HG02870 (cell line): ENCODE measurements at regions not wholly inside any gene's neighbourhood (a gene's known extent, or its start where the extent isn't known, plus 50 kb on each side); places are given as distances from the start of the nearest gene placed in this dataset.

Experiments
- ATAC-seq: cut with Tn5 transposase; IDR thresholded peaks from one replicate; pipeline ENCODE4 v1.9.1; 2021; ENCODE audit warnings: mild to moderate bottlenecking, moderate library complexity; ENCODE audit not compliant: unreplicated experiment

DNA sequence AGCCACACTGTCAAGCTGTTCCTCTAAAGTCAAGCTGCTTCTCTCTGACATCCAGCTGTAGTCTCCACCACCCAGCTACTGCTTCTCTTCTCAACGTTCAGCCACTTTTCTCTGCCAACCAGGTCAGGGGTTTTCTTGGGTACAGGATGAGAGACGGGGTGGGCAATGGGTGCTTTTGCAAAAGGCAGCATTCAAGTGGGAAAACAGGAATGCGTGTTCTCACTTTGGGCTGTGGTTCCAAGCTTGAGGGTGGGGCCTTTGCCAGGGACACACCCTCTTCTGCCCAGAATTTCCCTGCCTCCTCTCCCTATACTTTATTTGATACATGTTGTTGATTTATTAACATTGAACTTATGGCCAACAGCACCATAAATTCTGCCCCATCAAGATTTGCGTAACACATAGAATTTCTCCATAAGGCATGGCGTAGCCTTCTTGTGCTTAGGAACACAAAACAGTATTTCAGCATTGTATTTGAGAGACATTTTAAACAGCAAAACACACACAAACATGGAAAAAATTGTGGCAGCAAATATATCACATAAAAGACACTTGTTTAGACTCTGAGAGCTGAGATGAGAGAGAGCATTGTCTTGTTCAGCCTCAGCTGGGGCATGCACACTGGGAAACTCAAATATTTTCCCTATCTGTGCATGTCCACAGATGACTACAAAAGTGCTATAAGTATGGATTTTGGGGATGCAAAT is 392.8 kb downstream of the SLITRK6 start:
- no peak for ATAC-seq

DNA sequence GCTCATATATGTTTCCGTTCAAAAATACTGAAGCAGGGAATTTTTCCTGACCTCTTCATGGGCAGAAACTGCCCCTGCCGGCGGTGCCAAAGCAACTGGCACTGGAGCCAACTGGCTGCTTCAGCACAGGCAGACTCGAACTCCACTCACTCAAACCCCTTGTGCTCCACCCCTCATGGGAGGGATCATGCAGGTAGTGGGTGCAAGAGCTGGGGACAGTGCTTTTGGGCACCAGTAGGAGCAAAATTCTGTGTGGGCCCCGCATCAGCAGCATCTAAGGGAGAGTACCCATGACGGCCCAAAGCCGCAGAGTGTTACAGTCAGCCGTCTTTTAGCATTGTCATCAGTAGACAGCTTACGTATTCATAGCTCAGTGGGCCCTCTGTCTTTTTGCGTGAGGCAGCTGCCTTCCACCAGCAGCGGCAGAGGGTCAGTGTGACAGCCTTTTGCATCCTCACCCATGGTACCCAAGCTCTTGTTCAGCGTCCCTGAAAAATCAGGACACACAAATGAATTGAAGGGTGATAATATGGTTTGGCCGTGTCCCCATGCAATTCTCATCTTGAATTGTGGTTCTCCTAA is 393.8 kb downstream of the SLITRK6 start:
- ATAC-seq: no peak

DNA sequence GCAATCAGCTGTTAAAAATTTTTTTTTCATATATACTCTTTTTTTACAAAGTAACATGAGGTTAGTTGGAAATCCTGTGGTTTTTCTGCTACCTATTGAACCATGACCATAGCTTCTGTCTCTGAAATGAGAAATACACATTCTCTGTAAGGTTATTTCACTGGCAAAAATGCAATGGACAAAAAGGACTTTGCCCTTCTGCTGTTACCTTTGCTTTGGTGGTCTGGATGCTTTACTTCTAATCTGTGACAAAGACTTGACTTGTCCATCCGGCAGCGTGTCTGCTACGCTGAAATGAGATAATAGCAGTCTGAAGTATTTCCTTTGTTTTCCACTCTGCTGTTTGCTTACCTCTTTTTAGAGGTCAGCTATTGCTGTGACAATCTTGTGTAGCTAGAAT is 412.8 kb downstream of the SLITRK6 start:
- ATAC-seq: no peak

DNA sequence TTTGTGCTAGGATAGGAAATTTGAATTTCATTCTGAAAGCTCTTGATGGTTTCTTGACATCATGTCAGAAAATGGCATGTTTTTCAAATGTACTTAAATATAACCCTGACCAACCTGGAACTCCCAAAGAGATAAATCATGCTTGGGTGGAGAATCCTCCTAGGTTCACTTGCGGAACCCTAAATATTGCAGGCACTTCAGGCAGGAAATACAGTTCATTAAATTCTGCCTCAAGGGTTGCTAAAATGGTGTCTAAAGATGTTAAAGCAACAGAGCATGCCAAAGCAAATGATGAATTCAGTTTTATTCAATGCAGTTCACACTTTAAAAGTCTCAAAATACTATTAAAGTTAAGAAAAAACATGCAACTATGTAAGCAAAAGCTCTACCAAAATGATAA is 415.9 kb downstream of the SLITRK6 start:
- ATAC-seq: no peak

DNA sequence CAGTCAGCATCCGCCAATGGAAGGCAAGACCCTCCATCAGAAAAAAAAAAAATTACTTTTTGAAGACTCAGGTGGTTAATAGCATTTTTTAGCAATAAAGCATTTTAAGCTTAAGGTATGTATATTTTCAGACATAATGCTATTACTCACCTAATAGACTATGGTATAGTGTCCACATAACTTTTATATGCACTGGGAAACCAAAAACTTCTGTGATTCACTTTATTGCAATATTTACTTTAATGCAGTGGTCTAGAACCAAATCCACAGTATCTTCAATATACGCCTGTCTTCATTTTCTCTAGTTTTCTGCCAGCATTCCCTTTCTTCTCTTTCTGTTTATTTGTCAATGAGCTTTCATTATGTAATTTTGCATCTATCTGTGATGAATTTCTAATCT is 418.1 kb downstream of the SLITRK6 start:
- ATAC-seq: no peak

DNA sequence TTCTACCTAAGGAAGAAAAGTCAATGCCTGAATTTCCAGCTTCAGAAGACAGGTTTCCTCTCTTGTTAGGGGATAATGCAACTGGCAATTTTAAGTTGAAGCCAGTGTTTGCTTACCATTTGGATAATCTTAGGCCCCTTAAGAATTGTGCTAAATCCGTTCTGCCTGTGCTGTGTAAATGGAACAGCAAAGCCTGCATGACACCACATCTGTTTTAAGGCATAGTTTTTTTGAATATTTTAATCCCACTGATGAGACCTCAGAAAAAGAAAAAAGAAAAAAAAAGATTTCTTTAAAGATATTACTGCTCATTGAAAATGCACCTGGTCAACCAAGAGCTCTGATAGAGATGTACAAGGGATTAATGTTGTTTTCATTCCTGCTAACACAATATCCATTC is 419.2 kb downstream of the SLITRK6 start:
- no peak for ATAC-seq

DNA sequence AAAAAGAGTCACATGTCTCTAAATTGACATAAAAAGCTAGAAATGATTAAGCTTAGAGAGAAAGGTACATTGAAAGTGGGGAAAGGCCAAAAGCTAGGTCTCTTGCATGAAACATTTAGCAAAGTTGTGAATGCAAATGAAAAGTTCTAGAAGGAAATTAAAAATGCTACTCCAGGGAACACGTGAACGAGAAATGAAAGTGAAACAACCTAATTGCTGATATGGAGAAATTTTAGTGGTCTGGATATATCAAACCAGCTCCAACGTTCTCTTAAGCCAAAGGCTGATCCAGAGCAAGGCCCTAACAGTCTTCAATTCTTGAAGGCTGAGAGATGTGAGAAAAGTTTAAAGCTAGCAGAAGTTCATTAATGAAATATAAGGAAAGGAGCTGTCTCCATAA is 419.8 kb downstream of the SLITRK6 start:
- no peak for ATAC-seq

DNA sequence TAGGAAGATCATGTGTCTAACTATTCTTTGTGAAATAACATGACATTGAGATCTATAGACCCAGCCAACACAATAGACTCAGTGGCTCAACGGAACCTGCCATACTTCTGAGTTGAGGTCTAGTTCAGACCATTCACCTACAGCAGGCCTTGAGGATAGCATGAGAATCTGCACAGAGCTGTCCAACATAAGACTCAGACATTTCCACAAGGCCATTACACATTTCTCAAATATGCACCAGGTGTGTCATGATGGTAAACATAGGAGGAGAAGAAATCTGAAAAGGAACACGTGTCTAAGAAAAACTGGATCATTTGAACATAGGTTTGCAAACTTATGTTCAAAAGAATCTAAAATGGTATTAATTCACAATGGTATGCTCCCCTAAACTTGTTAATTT is 421.4 kb downstream of the SLITRK6 start:
- ATAC-seq: no peak

DNA sequence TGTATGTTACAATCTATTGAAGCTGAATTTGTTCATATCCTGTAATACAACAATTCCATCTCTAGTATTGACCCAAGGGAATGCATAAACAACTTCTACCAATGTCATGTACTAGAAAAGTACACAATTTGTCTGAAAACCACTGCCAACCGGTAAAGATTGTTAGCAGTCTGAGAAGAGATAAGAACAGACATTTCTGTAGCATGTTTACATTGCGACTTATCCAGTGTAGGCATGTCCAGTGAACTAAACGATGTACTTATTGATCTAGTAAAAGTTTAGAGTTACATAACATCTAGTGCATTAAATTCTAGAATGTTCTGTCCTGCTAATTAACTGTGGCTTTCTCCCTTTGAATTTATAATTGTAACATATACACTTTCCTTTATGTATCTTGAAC is 425.9 kb downstream of the SLITRK6 start:
- no peak for ATAC-seq

DNA sequence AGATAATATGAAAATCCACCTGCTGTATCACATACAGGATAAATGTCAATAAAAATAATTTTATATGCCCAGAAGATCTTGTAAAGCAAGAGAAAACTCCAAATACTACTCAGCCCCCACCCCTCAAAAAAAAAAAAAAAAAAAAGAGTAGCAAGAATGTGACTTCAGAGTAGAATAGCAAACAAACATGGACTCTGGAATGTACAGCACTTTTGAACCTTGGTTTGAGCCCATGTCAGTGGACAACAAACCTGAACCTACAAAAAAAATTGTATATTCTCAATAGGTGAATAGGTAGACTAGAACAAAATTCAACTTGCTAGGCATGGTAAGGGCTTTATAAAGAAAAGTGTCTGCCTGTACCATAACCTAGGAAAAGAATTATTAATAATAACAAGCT is 428.0 kb downstream of the SLITRK6 start:
- ATAC-seq: no peak

DNA sequence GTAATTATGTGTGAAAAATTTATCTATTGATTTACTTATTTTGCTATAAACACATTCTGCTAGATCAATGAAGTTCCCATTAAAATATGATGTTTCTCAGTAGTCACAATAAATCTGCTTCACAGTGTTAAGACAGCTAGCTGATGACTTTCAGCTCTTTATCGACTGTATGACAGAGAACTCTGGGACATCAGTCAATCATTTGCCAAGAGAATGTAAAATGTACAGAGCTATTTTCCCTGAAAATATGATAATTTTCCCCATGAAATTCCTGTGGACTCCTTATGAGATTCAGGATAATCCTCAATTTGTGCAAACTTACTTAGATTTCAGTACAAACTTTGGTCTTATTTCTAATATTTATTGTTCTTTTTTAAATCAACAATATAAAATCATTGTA is 430.5 kb downstream of the SLITRK6 start:
- no peak for ATAC-seq

DNA sequence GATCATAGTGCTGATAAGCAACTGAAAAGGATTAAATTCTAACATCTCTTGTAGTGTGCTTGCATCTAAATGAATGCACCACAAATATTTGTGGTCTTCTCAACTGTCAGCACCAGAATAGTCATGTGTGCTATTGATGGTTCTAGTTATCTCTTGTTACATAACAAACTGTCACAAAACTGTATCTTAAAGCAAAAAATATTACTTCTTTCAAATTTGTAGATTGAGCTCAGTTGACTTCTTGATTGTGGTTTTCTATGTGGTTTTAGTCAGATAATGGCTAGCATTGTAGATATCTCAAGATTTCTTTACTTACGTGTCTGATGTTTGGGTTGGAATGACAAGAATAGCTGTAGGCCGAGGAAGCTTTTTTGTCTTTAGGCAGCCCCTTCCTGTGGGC is 431.3 kb downstream of the SLITRK6 start:
- no peak for ATAC-seq

DNA sequence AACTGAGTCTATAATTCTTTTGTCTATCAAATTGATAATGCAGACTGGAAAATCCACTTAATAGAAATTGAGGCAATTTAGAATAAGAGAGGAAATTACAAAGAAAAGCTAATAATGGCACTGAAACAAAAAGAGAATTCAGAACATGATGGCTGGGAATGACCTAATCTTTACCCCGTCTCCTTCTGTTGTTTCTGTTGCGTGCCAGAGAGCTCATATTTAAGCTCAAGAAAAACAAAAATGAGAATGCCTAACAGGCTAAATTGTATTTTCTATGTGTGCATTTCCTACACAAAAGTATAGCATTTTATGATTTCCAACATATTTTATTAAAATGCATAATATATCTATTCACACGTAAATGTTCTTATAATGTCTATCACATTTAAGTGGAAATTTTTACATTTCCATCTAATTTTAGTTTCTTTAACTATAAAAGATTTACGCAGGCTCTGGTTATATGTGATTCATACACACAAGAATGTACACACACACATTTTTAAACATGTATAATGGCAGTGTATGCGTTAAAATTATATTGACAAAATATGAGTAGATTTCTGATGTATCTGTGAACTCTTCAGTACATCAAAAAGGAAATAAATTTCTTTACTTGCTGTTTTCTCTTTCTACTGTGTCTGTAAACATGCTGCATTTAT is 432.3 kb downstream of the SLITRK6 start:
- no peak for ATAC-seq

DNA sequence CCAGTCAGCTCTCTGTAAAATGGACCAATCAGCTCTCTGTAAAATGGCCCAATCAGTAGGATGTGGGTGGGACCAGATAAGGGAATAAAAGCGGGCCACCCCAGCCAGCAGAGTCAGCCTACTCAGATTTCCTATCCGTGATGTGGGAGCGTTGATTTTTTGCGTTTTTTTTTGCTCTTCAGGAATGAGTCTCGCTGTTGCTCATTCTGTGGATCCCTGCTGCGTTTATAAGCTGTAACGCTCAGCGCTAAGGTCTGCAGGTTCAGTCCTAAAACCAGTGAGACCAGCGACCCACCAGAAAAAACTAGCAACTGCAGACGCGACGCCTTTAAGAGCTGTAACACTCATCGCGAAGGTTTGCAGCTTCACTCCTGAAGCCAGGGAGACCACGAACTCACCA is 435.7 kb downstream of the SLITRK6 start:
- no peak for ATAC-seq

DNA sequence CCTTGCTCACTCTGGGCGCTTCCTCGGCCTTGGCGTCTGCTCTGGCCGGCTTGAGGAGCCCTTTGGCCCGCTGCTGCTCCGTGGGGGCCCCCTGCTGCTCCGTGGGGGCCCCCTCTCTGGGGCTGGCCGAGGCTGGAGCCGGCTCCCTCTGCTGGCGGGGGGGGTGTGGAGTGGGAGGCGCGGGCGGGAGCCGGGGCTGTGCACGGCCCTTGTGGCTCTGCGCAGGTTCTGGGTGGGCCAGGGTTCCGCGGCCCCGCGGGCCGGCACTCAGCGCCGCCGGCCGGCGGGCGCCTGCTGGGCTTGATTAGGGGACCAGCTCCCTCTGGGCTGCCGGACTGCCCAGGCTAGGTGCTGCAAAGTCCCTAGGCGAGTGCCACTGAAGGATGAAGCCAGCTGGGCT is 436.2 kb downstream of the SLITRK6 start:
- ATAC-seq: no peak

DNA sequence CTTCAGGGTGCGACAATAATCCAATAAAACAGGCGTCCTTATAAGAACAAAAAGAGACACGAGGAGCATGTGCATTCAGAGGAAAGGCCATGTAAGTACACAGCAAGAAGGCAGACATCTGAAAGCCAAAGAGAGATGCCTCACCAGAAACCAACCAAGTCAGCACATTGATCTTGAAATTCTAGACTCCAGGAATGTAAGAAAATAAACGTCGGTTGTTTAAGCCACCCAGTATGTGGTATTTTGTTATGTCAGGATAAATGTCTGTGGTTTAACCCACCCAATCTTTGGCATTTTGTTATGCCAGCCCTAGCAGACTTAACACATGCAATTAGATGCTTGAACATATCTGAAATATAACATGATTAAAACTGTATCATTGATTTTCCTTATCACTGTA is 452.0 kb downstream of the SLITRK6 start:
- ATAC-seq: no peak

DNA sequence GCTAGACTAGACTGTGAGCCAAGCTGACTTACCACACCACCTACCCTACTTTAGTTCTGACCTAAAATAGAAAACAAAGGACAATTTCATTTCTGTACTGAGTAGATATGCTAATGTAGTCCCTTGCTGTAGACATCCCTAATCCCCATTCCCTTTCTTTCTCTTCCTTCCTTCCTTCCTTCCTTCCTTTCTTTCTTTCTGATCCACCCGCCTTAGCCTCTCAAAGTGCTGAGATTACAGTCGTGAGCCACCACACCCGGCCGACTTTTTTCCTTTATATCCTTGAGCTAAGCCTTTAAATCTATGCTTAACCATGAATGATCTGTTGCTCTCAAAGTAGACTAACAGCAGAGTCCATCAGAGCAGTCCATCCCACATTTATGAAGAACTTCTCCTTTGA is 465.0 kb downstream of the SLITRK6 start:
- ATAC-seq: no peak

DNA sequence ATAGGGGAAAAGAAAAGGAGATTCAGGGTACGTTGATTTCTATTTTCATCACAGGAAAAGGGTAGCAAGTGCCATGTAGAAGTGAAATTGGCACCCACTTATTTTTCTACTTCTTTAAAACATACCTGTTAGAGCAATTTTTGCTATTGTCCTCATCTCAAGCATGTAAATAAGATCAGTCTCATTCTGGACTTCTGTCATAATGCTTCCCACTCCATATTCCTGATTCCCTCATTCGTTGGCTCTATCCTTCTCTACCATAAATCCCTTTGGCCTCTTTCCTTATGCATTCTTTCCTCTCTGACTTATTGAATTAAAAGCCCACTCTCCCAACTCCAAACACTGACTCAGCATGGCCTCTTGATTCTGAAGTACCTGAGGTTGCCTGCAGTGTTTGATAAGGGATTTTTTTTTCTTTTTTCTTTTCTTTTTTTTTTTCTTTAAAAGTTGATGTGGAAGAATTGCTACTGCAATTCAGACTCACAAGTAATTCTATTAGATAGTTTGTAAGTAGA is 465.7 kb downstream of the SLITRK6 start:
- ATAC-seq: no peak

DNA sequence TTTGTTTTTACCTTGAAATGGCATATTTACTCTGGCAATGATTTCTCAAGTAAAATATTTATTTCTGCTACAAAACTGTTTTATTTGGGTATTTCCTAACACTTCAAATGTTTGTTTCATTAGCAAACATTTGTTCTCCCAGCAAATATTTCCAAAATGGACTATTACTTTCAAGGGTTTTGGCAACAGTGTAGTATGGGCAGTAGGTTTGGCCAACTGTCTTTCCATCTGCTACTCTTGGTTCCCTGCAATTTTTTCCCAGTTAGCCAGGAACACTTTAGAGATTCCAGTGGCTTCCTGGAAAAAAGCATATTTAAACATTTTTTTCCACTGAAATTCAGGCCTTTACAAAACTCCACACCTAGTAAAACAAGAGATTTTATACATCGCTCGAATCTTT is 466.6 kb downstream of the SLITRK6 start:
- no peak for ATAC-seq

DNA sequence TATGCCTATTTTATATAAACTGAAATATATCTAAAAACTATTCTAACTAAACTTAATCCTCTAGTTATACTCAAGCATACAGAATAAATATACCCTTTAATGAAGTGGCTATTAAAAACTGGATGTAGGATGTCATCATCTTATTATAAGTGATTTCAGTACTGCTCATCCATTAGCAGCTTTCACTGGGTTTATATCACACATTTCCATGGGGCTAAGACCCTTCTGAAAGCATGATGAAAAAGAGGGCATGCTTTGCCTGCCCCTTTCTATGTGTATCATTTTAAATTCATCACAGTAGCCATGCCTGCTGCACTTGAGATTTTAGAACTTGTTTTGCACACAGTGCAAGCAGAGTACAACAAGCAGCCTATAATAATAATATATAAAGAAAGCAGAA is 477.5 kb downstream of the SLITRK6 start:
- ATAC-seq: no peak

DNA sequence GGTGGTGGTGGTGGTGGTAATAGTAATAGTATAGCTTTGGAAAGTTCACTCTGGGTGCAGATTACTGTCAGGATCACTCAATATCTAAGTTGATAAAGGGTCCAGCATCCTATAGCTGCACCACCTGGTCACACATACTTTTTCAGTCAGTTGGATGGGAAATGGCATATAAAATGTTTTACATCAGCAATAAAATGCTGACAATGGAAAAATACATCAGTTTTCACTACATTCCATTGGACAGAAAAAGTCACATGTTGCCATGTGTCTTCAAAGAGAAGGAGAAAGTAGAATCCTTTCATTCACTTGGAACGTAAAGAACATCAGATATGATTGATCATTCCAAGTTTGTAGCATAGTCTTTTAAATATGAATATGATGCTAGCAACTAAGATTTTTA is 481.4 kb downstream of the SLITRK6 start:
- no peak for ATAC-seq

DNA sequence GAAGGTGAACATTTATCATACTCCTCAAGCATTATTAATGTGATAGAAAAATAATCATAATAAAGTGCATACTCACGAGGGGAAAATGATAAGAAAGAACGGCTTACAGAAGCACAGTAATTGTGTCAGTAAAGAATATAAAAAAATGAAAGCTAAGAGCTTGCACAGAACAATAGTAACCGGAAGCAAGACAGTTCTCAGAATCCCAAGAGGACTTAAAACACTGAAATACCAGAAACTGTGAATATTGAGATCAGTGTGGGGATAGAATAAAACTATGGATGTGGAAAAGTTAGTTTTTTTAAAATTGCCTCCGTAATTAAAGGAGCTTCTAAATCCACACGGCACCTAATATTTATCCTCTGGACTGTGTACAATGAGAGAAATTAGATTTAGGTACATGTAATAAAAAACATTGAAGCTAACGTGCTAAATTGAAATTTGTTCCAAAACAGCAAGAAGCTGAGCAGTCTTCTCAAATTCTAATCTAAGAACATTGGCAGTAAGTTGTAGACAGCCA is 482.7 kb downstream of the SLITRK6 start:
- no peak for ATAC-seq
